Astrocyte of the hippocampus (primary cell): ENCODE measurements at regions not wholly inside any gene's neighbourhood (a gene's known extent, or its start where the extent isn't known, plus 50 kb on each side); places are given as distances from the start of the nearest gene placed in this dataset.
"Not testable (repeated sequence)": the region's sequence is repeated elsewhere in the genome, so short reads cannot be mapped to it uniquely, and the experiment has no call there.

ENCODE experiments used
- DNase-seq: peaks from one replicate; pipeline ENCODE4 v3.0.0; 2011; ENCODE audit warnings: low read depth, low spot score

DNA sequence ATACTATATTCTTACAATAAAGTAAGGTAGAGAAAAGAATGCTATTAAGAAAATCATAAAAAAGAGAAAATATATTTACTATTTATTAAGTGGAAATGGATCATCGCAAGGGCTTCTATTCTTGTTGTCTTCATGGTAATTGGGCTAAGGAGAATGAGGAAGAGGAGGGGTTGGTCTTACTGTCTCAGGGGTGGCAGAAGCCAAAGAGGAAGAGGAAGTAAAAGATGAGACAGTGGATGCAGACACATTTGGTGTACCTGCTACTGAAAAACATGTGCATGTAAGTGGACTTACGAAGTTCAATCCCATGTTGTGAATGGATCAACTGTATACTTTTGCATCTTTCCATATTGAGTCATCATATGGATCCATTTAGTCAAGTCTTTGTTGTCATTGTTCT lies 1502.1 kb upstream of the ADGRL3 start:
- DNase-seq = no peak

DNA sequence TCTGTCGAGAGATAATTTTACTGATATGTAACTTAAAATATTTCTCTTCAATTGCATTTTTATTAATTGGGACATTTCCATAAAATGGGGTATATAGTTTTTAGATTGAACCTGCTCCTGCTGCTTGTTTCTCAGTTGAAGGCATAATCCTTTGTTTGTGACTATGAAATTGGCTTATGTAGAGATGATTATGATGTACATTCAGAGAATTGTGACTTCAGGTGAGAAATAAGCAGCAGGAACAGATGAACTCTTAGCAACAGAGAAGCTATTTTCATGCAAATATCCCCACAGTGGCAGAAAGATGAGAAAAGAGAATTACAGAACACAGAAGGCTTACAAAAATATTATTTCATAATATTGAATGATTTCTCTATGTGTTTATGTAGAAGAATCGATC lies 1499.5 kb upstream of the ADGRL3 start:
- no peak for DNase-seq

DNA sequence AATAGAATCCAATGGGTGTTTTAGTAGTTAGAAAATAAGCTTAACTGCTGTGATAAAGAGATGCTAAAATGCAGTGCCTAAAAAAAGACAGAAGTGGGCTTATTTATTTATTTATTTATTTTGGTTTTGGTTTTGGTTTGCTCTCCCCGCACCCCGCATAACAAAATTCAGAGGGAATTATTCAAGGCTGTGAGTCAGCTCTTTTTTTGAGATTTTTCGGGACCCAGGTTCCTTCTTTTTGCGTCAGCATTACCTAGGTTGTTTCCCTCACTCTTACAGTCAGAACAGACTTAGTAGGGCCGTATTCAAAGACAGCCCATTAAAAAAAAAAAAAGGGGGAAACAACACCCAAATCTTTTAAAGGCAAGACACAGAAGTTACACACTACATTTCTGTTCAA lies 1495.5 kb upstream of the ADGRL3 start:
- no peak for DNase-seq

DNA sequence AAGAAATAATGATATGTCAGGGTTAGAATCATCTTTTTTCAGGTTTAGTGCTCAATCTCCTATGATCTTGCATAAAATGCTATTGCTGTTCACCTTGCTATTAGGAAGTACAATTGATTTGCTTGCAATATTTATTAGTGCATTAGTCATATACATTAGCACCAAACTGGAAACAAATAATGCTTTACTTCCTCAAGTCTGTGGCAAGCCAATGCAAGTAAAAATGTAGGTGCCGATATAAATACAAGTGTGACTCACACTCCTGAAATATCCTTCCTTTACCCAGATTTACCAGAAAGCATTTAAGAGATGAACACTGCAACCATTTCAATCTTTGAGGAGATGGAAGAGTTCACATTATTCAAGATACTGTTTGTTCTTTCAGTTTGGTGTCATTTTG lies 1487.7 kb upstream of the ADGRL3 start:
- DNase-seq = no peak

DNA sequence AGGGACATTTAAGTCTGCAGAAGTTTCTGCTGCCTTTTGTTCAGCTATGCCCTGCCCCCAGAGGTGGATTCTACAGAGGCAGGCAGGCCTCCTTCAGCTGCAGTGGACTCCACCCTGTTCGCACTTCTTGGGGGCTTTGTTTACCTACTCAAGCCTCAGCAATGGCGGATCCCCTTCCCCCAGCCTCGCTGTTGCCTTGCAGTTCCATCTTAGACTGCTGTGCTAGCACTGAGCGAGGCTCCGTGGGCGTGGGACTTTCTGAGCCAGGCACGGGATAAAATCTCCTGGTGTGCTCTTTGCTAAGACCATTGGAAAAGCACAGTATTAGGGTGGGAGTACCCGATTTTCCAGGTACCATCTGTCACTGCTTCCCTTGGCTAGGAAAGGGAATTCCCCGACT lies 1475.8 kb upstream of the ADGRL3 start:
- not testable (repeated sequence) for DNase-seq

DNA sequence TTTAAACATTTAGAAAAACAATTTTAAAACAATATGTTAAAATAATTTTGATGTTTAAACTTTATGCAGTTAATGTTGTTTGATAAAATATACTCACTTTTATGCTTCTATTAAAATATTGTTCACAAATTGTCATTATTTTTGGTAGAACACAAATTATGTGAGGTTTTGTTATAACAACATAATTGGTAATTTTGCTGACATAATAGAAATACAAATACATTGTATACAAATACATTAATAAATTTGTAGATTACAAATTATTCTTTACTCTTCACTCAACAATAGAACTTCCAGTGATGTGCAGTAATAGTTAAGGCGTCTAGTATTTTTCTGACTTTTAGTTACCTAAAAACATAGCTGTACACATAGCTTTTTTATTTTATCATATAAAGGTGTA lies 1472.4 kb upstream of the ADGRL3 start:
- DNase-seq = no peak

DNA sequence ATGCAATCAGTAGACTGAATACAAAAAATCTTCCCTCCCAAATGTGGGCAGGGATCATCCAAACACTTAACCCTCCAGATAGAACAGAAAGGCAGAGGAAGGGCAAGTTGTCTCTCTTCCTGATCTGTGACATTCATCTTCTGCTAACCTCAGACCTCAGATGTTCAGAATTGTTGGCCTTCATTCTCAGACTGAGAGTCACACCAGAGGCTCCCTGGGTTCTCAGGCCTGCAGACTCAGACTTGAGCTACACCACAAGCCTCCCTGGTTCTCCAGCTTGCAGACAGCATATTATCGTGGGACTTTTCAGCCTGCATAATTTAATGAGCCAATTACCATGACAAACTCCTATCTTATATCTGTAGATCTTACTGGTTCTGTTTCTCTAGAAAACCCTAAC lies 1471.6 kb upstream of the ADGRL3 start:
- DNase-seq = peak; percentile 5

DNA sequence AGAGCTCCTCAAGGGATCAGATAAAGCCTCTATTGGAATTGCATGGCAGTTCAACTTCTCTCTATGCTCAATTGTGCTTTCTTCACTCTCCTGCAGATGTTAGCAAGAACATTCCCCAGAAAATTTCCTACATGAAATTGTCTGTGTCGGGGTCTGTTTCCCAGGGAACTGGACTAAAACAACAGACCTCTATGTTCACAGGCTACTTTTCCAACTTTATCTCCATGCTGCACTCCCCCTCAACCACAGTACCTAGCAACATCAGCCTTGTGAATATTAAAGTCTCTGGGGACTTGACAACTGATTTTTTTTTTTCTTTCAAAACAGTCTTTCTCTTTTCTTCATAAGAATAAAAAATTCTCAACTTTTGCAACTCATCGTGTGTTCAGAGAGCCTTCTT lies 1470.8 kb upstream of the ADGRL3 start:
- DNase-seq = no peak

DNA sequence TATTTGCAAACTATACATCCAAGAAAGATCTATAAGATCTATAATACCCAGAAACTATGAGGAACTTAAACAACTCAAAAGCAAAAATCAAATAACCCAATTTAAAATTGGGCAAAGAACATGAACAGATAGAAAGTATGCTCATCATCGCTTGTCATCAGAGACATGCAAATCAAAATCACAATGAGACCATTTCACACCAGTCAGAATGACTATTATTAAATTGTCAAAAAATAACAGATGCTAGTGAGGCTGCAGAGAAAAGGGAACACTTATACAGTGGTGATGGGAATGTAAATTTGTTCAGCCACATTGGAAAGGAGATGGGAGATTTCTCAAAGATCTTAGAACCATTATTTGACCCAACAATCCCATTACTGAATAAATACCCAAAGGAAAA lies 1451.7 kb upstream of the ADGRL3 start:
- no peak for DNase-seq

DNA sequence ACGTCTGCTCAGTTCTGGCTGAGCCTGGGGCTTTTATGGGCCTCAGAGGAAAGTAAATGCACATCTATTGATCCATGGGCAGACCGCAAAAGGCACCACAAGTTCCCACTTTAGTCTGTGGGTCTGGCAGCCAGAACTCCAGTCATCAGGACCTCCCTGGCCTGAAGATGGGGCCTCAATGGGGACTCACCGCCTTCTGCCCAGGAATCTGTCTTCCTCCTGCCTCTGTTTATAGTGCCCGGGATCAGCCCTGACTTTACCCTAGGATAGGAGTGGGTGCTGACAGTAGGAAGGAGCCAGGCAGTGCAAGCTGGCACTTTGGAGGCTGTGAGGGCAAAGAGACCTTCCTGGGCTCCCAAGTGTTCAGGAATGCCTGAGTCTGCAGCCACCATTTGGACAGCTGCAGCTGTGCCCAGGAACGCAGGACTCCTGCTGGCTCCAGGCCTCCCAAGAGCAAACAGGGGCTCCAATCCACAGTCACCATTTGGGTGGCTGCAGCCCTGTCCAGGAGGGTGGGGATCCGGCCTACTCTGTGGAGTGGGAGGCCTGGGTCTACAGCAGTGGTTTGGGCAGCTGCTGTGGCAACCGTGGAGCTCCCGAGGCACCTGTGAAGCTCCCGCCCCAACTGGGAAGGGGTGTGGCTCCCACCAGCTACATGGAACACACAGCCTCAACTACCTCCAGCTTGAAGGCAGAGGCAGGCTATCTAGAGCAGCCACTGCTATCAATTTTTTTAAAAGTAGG lies 1440.9 kb upstream of the ADGRL3 start:
- DNase-seq = no peak

DNA sequence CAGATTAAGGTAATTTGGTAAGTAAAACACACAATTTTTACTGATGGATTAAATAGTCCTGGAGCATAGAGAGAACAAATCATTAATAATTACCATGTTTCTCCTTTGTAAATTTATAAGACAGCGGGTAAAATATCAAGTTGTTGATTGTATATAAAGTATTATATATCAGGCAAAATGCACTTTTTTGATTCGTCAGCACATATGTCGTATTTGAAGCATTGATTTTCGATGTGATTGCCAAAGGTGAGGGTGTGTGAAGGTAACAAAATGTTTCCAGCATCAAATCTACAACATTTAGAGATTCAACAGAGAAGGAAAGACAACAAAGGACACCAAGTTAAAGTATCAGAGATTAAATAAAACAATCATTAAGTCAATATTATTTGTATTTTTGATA lies 1437.8 kb upstream of the ADGRL3 start:
- no peak for DNase-seq

DNA sequence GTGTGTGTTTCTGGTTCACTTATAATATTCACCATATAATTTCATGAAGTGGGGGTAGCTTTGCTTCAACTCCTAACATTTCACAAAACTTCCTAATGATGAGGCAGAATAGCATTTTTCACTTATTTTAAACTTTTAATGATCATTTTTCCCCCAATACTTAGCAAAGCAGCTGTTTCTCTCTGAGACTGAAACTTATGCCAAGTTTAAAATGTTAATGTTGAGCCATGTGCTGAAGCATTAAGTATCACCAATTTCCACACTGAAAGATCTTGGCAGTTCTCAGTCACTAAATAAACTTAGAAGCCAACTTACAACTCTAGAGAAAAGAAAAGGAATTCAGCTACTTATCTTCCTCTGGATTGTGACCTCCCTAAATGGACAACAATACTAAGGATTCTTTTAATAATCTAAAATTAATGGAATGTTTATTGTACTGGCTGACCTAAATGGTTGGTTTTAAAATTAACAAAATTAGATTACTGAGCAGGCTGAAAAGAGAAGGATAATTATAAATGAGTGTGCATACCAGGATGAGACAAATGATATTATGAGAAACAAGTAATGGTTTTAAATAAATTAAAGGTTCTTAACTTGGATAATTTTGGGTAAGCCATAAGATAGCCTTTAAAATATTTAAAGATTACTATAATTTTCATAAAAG lies 1429.4 kb upstream of the ADGRL3 start:
- DNase-seq = no peak

DNA sequence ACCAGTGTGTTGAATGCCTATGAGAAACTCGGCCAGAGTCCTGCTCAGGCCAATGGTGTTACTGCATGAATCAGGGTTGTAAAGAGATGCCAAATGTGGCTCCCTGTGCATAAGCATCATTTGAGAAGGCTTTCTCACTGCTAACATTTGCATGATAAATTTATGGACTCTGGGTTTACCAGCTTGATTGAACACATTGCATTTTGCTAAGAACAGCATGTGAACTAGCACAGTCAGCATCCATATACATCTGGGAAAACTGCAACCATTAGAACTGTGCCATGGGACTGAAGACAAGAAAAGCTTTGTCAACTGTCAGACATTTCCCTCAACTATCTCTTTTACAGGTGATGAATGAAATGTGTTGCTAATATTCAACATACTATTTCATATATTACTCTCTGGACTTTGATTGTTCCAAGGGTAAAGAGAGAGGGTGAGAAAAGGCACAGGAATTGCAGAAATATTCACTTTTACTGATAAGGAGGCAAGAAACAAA lies 1427.4 kb upstream of the ADGRL3 start:
- DNase-seq = no peak

DNA sequence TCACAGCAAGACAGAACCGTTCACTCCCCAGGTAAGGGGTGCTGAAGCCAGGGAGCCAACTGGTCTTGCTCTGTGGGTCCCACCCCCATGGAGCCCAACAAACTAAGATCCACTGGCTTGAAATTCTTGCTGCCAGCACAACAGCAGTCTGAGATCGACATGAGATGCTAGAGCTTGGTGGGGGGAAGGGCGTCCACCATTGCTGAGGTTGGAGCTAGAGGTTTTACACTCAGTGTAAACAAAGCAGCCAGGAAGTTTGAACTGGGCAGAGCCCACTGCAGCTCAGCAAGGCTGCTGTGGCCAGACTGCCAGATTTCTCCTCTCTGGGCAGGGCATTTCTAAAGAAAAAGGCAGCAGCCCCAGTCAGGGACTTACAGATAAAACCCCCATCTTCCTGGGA lies 1419.9 kb upstream of the ADGRL3 start:
- not testable (repeated sequence) for DNase-seq

DNA sequence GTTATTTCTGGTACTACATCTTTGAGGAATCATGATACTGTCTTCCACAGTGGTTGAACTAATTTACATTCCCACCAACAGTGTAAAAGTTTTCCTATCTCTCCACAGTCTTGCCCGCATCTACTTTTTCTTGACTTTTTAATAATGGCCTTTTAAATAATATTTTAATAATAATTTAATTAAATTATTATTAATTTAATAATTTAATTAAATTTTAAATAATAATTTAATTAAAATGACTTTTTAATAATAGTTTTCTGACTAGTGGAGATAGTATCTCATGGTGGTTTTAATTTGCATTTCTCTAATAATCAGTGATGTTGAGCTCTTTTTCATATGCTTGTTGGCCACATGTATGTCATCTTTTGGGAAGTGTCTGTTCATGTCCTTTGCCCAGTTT lies 1395.0 kb upstream of the ADGRL3 start:
- no peak for DNase-seq

DNA sequence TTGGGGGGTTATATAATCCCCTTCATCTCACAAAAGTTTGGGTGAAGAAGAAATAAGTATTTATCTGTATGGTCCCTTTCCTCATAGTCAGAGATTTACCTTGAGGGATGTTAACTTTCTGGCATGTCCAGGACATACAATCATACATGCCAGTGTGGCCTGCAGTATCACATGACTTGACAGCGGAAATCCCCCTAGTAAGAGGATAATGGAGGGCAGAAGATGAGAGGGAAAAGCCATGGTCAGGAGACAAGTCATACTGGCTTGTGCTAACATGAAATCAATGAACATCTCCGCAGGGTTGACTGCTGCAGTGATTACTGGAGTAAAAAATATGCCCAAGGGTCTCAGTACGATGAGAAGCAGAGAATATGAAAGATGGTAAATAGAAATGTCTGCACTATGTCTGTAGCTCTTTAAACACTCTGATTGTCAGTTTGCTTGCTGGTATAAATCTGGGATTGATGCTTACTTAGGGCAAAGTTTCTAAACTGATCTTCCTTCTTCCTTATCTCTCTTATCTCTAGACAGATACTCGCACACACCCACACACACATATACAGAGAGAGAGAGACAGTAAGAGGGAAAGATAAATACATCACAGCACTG lies 1385.6 kb upstream of the ADGRL3 start:
- no peak for DNase-seq

DNA sequence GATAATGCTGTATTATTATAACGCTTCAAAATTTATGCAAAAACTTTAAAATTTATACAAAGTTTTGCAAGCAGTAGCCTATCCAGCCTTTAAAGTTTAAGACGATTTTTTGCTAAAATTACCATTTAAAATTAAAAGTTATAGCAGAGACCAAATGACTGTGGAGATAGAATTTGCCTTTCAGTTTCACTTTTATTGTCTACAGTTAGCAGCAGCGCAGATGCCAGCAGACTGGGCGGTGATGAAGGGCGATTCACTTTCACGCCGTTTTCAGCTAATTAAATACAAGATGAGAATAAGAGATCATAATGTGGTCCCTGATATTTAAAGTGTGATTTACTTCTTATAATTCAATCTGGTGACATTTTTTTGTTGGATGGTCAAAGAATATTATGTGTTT lies 1381.5 kb upstream of the ADGRL3 start:
- DNase-seq = peak; percentile 35

DNA sequence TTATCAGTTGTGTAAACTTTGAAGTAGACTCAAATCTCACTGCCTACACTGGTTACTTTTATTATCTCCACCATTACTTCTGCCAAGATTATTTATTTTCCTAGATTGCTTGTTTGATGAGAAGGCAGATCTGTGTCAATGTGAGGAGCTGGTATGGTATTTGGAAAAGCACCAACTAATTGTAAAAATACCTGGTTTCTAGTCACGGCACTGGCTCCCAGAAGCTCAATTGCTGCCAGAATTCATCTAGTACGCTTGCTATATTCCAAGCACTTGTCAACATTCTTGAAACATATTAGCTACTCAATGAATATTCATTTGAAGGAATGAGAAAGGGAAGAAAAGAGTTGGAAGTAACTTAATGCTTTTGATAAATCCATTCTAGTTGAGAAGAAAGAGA lies 1376.8 kb upstream of the ADGRL3 start:
- peak; percentile 1 for DNase-seq

DNA sequence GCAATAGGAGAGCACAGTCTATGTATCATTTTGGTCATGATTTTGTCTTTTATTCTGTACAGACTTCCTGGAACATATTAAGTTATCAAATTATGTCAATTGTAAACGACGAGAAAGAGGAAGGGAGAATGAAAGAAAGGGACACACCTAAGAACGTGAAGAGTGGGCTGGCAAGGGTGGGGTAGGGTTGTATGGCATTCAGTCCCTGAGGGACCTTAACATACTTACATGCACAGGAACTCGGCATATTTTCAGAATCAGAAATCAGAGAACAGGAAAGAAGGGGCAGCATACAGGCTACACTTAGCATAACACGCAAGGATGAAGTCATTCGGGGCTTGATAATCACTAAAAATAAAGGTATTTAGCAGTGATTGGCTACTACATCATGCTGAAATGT lies 1375.0 kb upstream of the ADGRL3 start:
- DNase-seq = no peak

DNA sequence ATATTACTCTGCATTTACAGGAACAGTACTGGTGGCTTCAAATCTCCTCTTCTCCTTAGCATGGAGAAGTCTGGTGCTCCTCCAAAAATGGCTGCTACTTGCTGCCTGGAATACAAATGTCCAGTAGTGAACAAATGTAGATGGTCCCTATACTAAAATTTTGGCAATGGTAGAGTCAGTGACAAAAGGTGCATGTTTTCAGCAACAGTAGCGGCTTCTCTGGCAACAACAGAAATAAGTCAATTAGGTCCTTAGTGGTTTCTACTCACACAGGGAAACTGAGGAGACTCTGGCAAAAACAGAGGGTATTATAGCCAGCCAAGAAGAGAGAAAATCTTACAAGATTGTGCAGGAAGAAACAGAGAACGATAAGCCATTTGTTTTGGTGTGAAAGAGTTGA lies 1368.4 kb upstream of the ADGRL3 start:
- DNase-seq = no peak

DNA sequence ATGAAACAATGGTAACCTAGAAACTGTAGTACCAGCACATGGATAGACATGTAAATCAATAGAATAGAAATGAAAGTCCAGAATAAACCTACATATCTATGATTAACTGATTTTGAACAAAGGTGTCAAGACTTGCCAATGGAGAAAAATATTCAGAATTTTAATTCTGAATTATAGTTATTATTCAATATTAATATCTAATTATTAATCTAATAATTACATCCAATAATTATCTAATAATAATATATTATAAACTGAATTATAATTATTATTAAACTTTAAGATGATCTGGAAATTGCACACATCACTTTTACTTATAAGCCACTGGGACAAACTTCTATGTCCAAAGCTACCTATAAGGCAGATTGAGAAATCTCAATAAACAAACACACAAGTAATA lies 1365.2 kb upstream of the ADGRL3 start:
- no peak for DNase-seq

DNA sequence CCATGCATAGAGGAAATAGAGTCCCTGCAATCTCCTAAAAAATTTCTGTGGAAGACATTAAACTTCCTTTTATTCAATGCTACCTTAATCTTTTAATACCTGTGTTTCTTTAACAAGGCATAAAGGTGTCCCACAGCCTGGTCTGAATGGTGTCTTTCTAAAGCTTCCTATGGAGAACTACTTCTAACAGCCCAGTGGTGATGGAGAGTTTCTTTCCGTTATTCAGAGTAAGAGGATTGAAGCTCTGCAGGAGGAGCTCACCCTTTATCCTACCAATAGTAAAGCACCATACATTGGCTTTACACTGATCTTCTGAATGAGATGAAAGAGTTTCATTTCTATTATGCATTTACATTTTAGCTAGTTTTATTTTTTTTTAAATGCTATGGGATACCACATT lies 1362.4 kb upstream of the ADGRL3 start:
- no peak for DNase-seq

DNA sequence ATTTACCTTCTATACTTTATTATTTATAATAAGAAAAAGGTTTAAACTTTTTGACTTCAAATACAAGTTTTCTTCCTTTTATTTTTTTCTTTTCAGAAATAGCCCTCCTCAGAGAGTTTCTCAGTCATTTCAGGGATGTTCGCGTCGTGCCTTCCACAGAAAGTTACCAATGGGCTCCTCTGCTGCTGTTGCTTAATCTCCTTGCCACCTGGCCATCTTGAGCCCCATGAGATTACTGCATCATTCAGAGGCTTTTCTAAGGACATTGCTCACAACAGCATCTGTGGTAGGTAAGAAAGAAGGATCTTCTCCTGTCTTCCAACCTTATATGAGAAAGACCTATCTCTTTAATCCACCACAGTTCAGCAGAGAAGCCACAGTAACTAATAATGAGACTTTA lies 1361.9 kb upstream of the ADGRL3 start:
- no peak for DNase-seq
